Stimulated activated CD8-positive, alpha-beta memory T cell treated with anti-CD3 and anti-CD28 coated beads, Interleukin-7, amount 100 ng/mL, for 1 hour (primary cell): ENCODE measurements at regions not wholly inside any gene's neighbourhood (a gene's known extent, or its start where the extent isn't known, plus 50 kb on each side); places are given as distances from the start of the nearest gene placed in this dataset.

Experiments
- DNase-seq, 2 donors: peaks; one replicate each; pipeline ENCODE4 v3.0.0-alpha.2; 2020; ENCODE audit warnings: low read depth in 2 of 2

DNA sequence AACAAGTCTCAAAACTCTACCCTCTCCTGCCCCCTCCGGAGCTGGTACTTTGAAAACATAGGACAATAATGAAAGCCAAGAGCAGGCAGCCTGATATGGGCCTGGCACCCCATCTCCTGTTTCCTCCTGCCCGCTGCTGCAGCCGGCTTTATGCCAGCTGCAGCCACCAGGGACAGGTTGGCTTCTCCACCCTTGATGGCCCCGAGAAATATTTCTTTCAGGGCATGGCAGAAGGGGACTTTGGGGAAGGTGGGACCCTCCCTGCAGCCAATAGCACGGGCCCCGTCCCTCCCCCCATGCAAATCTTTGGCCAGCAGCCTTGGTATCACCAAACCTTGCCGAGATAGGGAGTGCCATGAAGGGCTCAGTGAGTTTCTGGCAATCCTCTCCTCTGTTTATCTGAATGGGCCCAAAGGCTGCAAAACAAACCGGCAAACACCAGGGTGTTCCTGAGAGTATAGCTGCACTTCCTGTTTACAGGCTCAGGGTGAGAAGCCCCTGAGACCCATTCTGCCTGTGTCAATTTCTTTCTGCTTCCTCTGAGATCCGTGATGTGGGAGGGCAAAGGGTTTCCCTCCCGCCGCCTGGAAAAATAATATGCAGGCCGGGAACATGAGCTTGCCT lies 73.4 kb upstream of the BOD1 start:
- DNase-seq = no peak

GRCh38 chr5:173691931-173692330 lies 75.5 kb upstream of the BOD1 start:
- DNase-seq = no peak

DNA sequence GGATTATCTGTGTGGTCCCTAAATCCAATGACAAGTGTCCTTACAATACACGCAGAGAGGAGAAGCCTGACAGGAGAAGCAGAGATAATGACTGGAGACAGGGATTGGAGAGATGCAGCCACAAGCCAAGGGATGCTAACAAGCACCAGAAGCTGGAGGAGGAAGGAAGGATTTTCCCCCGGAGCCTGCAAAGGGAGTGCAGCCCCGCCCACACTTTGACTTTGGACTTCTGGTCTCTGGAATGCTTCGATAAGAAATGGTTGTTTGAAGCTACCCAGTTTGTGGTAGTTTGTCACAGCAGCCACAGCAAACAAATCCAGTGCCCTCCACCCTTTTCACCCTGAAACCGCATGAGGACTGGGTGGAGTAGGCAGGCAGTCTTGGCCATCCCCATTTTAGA lies 77.2 kb upstream of the BOD1 start:
- no peak for DNase-seq

DNA sequence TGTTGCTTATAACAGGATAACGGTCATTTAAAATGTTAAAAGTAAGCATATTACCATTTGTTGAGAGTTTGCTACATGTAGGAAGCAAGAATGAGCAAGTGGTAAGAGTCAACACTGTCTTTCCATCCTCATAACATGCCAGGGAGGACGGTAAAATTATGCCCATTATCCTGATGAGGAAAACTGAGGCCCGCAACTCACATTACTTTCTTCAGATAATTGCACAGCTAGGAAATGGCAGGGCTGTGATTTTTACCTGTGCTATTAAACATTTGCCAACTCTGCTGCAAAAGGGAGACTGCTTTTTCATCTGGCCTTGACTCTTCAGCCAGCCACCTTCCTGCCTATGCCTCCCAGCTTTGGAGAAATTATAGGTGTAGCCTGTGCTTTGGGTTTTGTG lies 79.8 kb upstream of the BOD1 start:
- DNase-seq = no peak

- no peak for DNase-seq
Measured at GRCh38 chr5:173697931-173698579, 81.6 kb upstream of the BOD1 start.

- DNase-seq = no peak
Measured at GRCh38 chr5:173699966-173700365, 83.5 kb upstream of the BOD1 start.

DNA sequence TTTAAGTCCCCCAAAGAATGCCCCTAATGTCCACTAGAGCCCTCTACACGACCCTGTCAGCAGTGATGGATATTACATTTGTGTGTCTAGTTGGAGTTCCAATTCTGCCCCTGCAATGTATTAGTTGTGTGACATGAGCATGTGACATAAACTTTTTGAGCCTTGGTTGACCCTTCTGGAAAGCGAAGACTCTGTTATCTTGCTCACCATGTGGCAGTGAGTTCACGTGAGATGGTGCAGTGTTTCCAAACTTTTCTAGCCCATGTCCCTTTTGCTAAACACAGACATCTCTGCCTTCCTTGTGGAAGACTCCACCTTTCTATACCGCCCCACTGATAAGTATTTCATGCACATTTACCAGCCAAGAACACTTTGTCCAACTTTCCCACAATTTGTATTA lies 87.0 kb upstream of the BOD1 start:
- no peak for DNase-seq

- DNase-seq = no peak
Measured at GRCh38 chr5:173704615-173705511, 88.4 kb upstream of the BOD1 start.

DNA sequence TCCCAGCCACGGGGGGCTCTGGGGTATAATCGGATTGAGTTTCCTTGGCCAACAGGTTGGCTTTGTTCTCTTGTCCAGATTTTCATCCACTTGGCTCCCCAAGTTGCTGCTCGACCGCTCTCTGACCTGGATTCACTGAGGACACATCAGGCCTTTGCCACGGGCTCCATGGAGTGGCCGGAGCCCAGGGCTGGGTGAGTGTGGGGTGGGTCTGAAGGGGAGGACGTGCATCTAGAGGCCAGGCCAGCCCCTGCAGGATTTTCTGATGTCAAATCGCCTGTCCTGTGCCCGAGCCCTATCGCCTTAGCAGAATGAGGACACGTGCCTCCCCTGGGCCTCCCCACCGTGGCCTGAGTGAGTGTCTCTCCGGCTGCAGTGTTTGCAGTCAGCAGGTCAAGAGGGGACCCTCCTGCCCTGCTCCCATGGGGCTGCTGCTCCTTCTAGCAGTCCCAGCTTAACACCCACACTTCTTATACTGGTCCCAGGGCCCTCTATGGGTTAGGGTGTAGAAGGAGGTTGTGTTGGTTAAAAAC lies 89.1 kb upstream of the BOD1 start:
- no peak for DNase-seq

DNA sequence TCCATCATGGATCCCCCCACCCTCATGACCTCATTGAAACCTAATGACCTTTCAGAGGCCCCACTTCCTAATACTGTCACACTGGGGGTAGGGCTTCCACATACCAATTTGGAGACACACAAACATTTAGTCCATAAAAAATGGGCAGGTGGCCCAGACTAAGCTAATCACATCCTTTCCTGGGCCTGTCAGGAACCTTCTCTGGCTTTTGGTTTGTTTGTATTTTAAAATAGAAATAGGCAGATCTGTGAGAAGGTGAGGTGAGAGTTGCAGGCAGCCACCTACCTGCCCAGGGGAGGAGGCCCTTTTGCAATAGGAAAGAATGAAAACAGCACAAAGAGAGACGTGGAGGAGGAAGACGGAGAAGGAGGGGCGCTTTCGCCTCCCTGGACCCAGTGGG lies 90.2 kb upstream of the BOD1 start:
- DNase-seq = no peak

DNA sequence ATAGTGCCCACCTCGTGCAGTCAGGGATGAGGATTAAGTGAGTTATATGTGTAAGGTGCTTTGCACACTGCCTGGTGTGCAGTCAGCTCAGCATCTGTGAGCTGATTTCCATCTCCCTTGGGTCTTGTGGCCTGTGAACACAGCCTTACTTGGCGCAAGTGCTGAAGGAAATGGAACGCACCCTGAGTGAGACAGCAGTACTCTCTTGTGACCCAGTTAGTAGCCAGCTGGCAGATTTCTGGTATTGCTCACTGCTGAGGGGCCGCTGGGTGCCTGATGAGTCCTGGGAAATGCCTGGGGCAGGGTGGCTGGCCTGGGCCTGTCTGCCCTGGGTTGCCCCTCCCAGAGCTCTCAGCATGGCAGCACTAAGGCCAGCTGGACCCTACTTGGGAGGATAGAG lies 90.9 kb upstream of the BOD1 start:
- no peak for DNase-seq

- no peak for DNase-seq
Measured at GRCh38 chr5:173709145-173709544, 92.7 kb upstream of the BOD1 start.

- no peak for DNase-seq
Measured at GRCh38 chr5:173709761-173710160, 93.3 kb upstream of the BOD1 start.

GRCh38 chr5:173710528-173710927 lies 94.1 kb upstream of the BOD1 start:
- no peak for DNase-seq

GRCh38 chr5:173711466-173711865 lies 95.0 kb upstream of the BOD1 start:
- DNase-seq = no peak

GRCh38 chr5:173712609-173713175 lies 96.2 kb upstream of the BOD1 start:
- no peak for DNase-seq

GRCh38 chr5:173714551-173715428 lies 98.3 kb upstream of the BOD1 start:
- no peak for DNase-seq

- no peak for DNase-seq
Measured at GRCh38 chr5:173715607-173716006, 99.2 kb upstream of the BOD1 start.

GRCh38 chr5:173716058-173716682 lies 99.7 kb upstream of the BOD1 start:
- DNase-seq = no peak

GRCh38 chr5:173717959-173718358 lies 101.5 kb upstream of the BOD1 start:
- DNase-seq = no peak

- DNase-seq = no peak
Measured at GRCh38 chr5:173718469-173718868, 102.0 kb upstream of the BOD1 start.
